AG10803 (cell line): ENCODE measurements at regions not wholly inside any gene's neighbourhood (a gene's known extent, or its start where the extent isn't known, plus 50 kb on each side); places are given as distances from the start of the nearest gene placed in this dataset.
"Not testable (repeated sequence)": the region's sequence is repeated elsewhere in the genome, so short reads cannot be mapped to it uniquely, and the experiment has no call there.

Experiments used
- DNase-seq: peaks from one replicate; pipeline ENCODE4 v3.0.0; 2010; ENCODE audit warnings: low read depth
- H3K4me3 ChIP-seq: 2 replicates; pipeline ENCODE4 v1.5.1; 2011; ENCODE audit warnings: mild to moderate bottlenecking, low read length, control low read depth
- TF ChIP-seq, protein P1 (sequence below): conservative IDR thresholded peaks from 2 replicates; pipeline ENCODE4 v1.5.1; 2011; ENCODE audit warnings: mild to moderate bottlenecking, low read length, control low read depth, inconsistent platforms

DNA sequence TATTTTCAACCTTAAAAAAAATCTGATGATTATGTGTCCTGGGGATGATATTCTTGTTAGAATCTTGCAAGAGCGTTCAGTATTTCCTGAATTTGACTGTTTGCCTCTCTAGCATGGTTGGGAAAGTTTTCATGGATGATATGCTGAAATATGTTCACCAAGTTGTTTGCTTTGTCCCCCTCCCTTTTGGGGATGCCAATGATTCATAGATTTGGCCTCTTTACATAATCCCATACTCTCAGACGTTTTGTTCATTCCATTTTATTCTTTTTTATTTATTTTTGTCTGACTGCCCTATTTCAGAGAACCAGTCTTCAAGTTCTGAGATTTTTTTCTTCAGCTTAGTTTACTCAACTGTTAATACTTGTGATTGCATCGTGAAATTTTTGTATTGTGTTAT, 415.1 kb downstream of the FAM47B start:
- DNase-seq: no peak
- TF ChIP-seq, protein P1, sequence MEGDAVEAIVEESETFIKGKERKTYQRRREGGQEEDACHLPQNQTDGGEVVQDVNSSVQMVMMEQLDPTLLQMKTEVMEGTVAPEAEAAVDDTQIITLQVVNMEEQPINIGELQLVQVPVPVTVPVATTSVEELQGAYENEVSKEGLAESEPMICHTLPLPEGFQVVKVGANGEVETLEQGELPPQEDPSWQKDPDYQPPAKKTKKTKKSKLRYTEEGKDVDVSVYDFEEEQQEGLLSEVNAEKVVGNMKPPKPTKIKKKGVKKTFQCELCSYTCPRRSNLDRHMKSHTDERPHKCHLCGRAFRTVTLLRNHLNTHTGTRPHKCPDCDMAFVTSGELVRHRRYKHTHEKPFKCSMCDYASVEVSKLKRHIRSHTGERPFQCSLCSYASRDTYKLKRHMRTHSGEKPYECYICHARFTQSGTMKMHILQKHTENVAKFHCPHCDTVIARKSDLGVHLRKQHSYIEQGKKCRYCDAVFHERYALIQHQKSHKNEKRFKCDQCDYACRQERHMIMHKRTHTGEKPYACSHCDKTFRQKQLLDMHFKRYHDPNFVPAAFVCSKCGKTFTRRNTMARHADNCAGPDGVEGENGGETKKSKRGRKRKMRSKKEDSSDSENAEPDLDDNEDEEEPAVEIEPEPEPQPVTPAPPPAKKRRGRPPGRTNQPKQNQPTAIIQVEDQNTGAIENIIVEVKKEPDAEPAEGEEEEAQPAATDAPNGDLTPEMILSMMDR: no peak
- H3K4me3 ChIP-seq: no peak overlapping the region

DNA sequence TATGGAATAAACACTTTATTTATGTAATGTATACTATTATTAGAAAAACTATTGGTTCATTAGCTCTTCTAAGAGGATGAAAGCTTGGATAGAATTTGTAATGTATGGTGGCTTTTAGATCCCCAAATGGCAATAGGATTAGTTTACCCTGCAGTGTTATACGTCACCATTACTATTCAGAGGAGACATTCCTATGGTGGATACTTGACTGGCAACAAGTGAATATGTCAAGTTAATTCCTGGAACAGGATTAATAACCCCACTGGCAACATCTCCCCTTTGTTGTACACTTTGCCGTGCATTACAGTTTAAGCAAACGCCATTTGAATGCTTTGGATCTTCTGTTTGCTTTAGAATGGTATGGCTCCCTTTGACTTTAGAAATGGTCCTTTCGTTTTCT, 420.3 kb downstream of the FAM47B start:
- H3K4me3 ChIP-seq: no peak overlapping the region
- DNase-seq: no peak
- TF ChIP-seq, protein P1: no peak

DNA sequence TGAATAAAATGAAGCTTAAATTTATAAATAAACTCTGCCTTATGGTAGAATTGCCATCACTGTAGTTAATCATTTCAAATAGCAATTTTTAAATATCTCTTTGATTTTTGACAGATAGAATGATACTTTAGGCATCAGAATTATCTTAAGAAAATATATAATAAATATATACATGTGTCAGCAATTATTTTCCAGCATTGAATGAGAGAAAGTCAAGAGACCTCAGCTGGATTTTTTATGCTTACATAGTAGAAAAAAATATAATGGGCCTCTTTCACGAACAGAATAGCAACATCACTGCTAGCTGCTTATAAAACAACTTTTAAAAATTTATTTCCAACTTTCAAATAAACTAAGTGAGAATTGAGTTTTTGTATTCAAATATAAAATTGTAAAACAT, 424.0 kb upstream of the MAGEB16 start:
- H3K4me3 ChIP-seq: no peak overlapping the region
- DNase-seq: no peak
- TF ChIP-seq, protein P1: no peak

DNA sequence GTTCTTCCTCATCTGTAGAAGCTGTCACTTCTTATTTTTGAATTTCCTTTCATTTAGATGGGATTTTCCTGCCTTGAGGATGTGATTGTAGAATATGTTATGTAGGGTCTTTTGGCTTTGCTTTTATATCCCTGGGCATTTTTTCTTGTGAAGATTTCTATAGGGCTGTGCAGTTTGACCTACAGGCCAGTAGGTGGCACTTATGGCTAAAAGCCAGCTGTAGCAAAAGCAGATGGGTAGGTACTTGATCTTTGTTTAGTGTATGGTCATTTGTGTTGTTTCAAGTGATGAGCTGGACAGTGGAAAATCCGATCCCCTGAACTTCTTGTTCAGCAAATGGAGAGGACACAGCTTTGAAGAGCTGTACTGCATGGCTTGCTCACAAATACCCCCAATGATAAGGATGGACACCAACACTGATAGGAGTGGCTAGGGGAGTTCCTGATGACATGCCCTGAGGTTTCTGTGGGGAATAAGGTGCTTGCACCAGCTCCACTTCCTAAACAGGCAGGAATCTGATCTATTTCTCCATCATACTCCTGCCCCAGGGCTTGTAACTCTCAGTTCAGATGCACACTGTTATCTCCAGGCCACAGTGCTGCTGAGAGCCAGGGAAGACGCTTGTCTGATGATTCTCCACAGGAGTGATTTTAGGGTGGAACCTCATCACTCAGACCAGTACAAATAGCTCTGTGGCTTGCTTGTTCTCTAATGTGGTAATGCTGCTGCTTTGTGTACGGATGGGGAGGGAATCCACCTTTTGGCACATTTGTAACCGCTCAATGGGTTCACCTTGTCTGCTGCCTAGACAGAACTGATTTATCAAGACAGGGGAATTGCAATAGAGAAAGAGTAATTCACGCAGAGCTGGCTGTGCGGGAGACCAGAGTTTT, 417.1 kb upstream of the MAGEB16 start:
- TF ChIP-seq, protein P1: peak; percentile 31
- no peak overlapping the region for H3K4me3 ChIP-seq
- DNase-seq: peak; percentile 1

DNA sequence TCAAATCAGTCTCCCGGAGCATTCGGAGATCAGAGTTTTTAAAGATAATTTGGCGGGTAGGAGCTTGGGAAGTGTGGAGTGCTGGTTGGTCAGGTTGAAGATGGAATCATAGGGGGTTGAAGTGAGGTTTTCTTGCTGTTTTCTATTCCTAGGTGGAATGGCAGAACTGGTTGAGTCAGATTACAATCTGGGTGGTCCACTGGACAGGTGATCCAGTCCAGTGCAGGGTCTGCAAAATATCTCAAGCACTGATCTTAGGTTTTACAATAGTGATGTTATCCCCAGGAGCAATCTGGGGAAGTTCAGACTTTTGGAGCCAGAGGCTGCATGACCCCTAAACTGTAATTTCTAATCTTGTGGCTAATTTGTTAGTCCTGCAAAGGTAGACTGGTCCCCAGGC, 416.4 kb upstream of the MAGEB16 start:
- not testable (repeated sequence) for H3K4me3 ChIP-seq, DNase-seq

DNA sequence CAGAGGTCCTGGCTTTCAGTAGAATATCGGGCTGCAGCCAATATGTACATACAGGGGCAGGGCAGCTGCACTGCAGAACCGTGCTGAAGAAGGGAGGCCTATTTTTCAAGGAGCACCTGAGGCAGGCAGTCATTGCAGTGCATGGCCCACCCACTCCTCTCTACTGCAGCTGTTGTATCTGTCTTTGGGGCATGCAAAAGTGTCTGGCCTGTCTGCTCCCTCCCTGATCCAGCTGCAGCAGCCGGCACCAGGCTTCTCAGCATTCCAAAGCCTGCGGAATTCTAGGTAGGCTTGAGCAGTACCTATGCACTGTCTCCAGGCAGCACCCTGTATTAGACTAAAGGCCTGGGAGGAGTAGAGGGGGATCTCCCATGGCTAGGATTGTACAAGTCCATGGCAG, 415.2 kb upstream of the MAGEB16 start:
- TF ChIP-seq, protein P1: no peak
- H3K4me3 ChIP-seq: no peak overlapping the region
- no peak for DNase-seq

DNA sequence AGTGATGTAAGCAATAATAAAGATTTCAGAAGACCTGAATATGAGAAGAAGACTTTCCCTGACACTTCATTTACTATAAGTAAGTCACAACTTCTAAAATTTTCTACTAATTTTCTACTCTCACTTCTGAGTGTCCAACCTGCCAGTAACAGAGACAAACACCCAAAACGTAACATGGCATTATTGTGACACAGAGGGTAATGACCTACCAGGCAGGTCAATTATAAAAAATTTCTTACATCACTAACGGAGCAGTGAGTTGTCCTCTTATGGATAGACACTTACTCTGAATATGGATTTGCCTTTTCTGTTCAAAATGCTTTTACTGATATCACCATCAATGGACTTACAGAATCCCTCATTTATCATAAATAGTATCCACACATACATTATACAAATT, 405.9 kb upstream of the MAGEB16 start:
- no peak for DNase-seq
- TF ChIP-seq, protein P1: no peak
- H3K4me3 ChIP-seq: no peak overlapping the region
